MCF 10A (cell line): ENCODE measurements at regions not wholly inside any gene's neighbourhood (a gene's known extent, or its start where the extent isn't known, plus 50 kb on each side); places are given as distances from the start of the nearest gene placed in this dataset.

Source experiments
- BruUV-seq: library from RNA; stranded (reverse); fragments of 400-500 nt; replicated peaks from 2 replicates; lab custom pipeline; 2021; lab: Mats Ljungman, UMichigan
- CTCF ChIA-PET: fragments of 300-600 bp; sonication (Branson Sonifier 250); formaldehyde crosslinking; extraction: SDS; loops from one replicate; lab custom pipeline; 2021; ENCODE audit warnings: antibody characterized with exemption, inconsistent platforms; lab: Yijun Ruan, JAX
- POLR2A ChIA-PET: fragments of 300-600, 350-650 bp; sonication (Branson Sonifier 250); formaldehyde crosslinking; extraction: SDS; loops from one replicate; lab custom pipeline; 2020; ENCODE audit warnings: antibody characterized with exemption, inconsistent platforms; lab: Yijun Ruan, JAX
- DNase-seq: peaks from one replicate; pipeline ENCODE4 v3.0.0-alpha.2; 2018; ENCODE audit not compliant: unreplicated experiment
- H3K27ac Mint-ChIP-seq: one replicate; pipeline ENCODE4 v1.8.0; 2022; ENCODE audit warnings: mild to moderate bottlenecking, low read depth, mixed read lengths; ENCODE audit not compliant: unreplicated experiment
- H3K27me3 Mint-ChIP-seq: one replicate; pipeline ENCODE4 v1.8.0; 2022; ENCODE audit warnings: mixed read lengths; ENCODE audit not compliant: insufficient read depth, unreplicated experiment
- H3K36me3 Mint-ChIP-seq: one replicate; pipeline ENCODE4 v1.8.0; 2022; ENCODE audit warnings: mild to moderate bottlenecking, moderate library complexity, mixed read lengths; ENCODE audit not compliant: insufficient read depth, unreplicated experiment
- H3K4me1 Mint-ChIP-seq: one replicate; pipeline ENCODE4 v1.8.0; 2022; ENCODE audit warnings: mixed read lengths; ENCODE audit not compliant: insufficient read depth, unreplicated experiment
- H3K4me3 Mint-ChIP-seq: one replicate; pipeline ENCODE4 v1.8.0; 2022; ENCODE audit warnings: mild to moderate bottlenecking, moderate library complexity, mixed read lengths; ENCODE audit not compliant: unreplicated experiment
- H3K9me3 Mint-ChIP-seq: one replicate; pipeline ENCODE4 v1.8.0; 2022; ENCODE audit warnings: mixed read lengths; ENCODE audit not compliant: unreplicated experiment
- intact Hi-C: fragments of 100-400 bp; cut with micrococcal nuclease; formaldehyde crosslinking; loops from 2 replicates; pipeline ENCODE4 v1.14.1; 2022
- TF ChIP-seq, protein P1 (sequence below): fragments of 200-600 bp; IDR thresholded peaks from one replicate; pipeline ENCODE4 v1.8.0; 2022; ENCODE audit warnings: antibody characterized with exemption, mild to moderate bottlenecking; ENCODE audit not compliant: unreplicated experiment

DNA sequence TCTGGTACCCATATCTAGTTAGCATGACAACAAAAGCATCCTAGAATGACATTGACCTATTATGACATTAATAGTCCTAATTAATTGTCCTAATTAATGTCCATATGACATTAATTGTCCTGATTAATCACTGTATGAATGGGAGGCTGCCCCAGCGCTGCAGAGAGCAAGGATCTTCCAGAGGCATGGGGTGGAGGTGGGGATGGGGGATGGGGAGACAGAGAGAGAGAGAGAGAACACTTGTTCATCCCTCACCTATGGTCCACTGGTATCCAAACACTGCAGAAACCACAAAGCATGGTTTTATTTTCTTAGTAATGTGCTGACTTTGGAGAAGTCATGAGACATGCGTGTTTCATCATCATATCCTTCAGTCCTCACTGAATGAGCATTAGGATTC is 235.1 kb downstream of the FNDC1 start:
- no TSS peak for BruUV-seq
- CTCF ChIA-PET, result interaction anchor here (0.6 kb wide), 1 partner anchor 91 kb away, joined by 3 read pairs; no protein-coding TSS in a partner anchor
- DNase-seq, result no peak
- TF ChIP-seq, protein P1, sequence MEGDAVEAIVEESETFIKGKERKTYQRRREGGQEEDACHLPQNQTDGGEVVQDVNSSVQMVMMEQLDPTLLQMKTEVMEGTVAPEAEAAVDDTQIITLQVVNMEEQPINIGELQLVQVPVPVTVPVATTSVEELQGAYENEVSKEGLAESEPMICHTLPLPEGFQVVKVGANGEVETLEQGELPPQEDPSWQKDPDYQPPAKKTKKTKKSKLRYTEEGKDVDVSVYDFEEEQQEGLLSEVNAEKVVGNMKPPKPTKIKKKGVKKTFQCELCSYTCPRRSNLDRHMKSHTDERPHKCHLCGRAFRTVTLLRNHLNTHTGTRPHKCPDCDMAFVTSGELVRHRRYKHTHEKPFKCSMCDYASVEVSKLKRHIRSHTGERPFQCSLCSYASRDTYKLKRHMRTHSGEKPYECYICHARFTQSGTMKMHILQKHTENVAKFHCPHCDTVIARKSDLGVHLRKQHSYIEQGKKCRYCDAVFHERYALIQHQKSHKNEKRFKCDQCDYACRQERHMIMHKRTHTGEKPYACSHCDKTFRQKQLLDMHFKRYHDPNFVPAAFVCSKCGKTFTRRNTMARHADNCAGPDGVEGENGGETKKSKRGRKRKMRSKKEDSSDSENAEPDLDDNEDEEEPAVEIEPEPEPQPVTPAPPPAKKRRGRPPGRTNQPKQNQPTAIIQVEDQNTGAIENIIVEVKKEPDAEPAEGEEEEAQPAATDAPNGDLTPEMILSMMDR, result no peak
- H3K9me3 Mint-ChIP-seq, result no peaks in the 10 kb centered on the region
- POLR2A ChIA-PET, result interaction anchor here (0.6 kb wide), 1 partner anchor 93 kb away, joined by 3 read pairs; no protein-coding TSS in a partner anchor
- no peak overlapping the region for H3K4me3 Mint-ChIP-seq
- intact Hi-C loops, result no loop called here
- H3K27ac Mint-ChIP-seq, result no peak overlapping the region
- no peaks in the 10 kb centered on the region for H3K4me1 Mint-ChIP-seq
- no peaks in the 10 kb centered on the region for H3K27me3 Mint-ChIP-seq
- H3K36me3 Mint-ChIP-seq, result no peaks in the 10 kb centered on the region

- intact Hi-C loops, result no loop called here
- CTCF ChIA-PET, result no interaction called here
- H3K9me3 Mint-ChIP-seq, result no peaks in the 10 kb centered on the region
These were observed 231.6 kb downstream of the FNDC1 start for GRCh38 chr6:159400826-159401225.

GRCh38 chr6:159399751-159400221 is 230.6 kb downstream of the FNDC1 start:
- peaks cover 3% of the 10 kb centered on the region for H3K27me3 Mint-ChIP-seq

More at GRCh38 chr6:159400826-159401225, 231.6 kb downstream of the FNDC1 start:
- Mint-ChIP-seq H3K36me3 (no peaks in the 10 kb centered on the region), H3K4me1 (no peaks in the 10 kb centered on the region), H3K27me3 (no peaks in the 10 kb centered on the region), H3K27ac (no peak overlapping the region), H3K4me3 (no peak overlapping the region)
- DNase-seq, result no peak
- TF ChIP-seq, protein P1, result no peak
- POLR2A ChIA-PET, result no interaction called here
- no TSS peak for BruUV-seq

DNA sequence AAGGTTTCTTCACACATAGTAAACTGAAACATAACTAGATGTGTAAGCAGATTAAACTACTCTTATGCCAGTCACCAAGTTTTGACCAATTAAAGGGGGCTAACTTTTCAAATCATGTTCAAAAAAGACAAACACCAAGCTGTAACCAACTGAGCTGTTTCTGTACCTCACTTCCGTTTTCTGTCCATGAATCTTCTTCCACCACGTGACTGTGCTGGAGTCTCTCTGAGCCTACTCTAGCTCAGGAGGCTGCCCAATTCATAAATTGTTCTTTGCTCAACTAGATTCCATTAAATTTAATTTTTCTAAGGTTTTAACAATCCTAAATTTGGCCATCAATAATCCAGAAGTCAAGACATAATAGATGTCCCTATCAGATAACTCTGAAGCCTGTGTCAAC is 229.4 kb downstream of the FNDC1 start:
- DNase-seq, result no peak
- POLR2A ChIA-PET, result no interaction called here
- no TSS peak for BruUV-seq
- Mint-ChIP-seq H3K9me3 (no peaks in the 10 kb centered on the region), H3K4me1 (no peaks in the 10 kb centered on the region), H3K36me3 (no peaks in the 10 kb centered on the region), H3K4me3 (no peak overlapping the region), H3K27ac (no peak overlapping the region), H3K27me3 (peaks cover 12% of the 10 kb centered on the region)
- TF ChIP-seq, protein P1, result no peak
- CTCF ChIA-PET, result interaction anchor here (1.2 kb wide), 1 partner anchor 256 kb away, joined by 4 read pairs; no protein-coding TSS in a partner anchor
- intact Hi-C loops, result no loop called here

More at GRCh38 chr6:159399751-159400221, 230.6 kb downstream of the FNDC1 start:
- BruUV-seq, result no TSS peak
- DNase-seq, result no peak
- no peaks in the 10 kb centered on the region for H3K36me3 Mint-ChIP-seq
- H3K4me3 Mint-ChIP-seq, result no peak overlapping the region
- ChIA-PET POLR2A (no interaction called here), CTCF (interaction anchor here (0.6 to 1.2 kb wide), 2 partner anchors 40 to 255 kb away, joined by 3 to 4 read pairs; no protein-coding TSS in a partner anchor)
- intact Hi-C loops, result no loop called here
- H3K27ac Mint-ChIP-seq, result no peak overlapping the region
- H3K9me3 Mint-ChIP-seq, result no peaks in the 10 kb centered on the region
- H3K4me1 Mint-ChIP-seq, result no peaks in the 10 kb centered on the region
- TF ChIP-seq, protein P1, result no peak
